ENCODE measurements at regions not wholly inside any gene's neighbourhood (a gene's known extent, or its start where the extent isn't known, plus 50 kb on each side); places are given as distances from the start of the nearest gene placed in this dataset.

GRCh38 chrX:39171686-39172085, 370.4 kb downstream of the MID1IP1 start:
- H3K9me1 ChIP-seq (ENCODE audit: insufficient read depth, low read length): no peaks in the 10 kb centered on the region
- H2BK120ac ChIP-seq (ENCODE audit: low read depth, low read length): no peak overlapping the region
- no peak overlapping the region for H3K9ac ChIP-seq (ENCODE audit: low read depth, low read length)
- BruUV-seq (replicated peaks): no TSS peak
- H3K79me1 ChIP-seq (ENCODE audit: low read depth in 1 of 2, low read length in 2 of 2): no peaks in the 10 kb centered on the region
- dilution Hi-C loops (cut with HindIII; ENCODE audit: low sequenced_read_pairs, unreplicated experiment) (no loop called here), in situ Hi-C loops (cut with MboI; ENCODE audit: low sequenced_read_pairs) (no loop called here), intact Hi-C loops (cut with micrococcal nuclease) (no loop called here)
- no peak overlapping the region for H2AFZ ChIP-seq (replicated peaks; ENCODE audit: low read length, poor library complexity)
- no peaks in the 10 kb centered on the region for H3K36me3 ChIP-seq (ENCODE audit: control insufficient read depth, insufficient read depth, low read length)
- no peak overlapping the region for H3K56ac ChIP-seq (ENCODE audit: extremely low read depth, insufficient read depth, low read length)
- no peak overlapping the region for H4K5ac ChIP-seq (ENCODE audit: low read depth, low read length)
- no peak overlapping the region for H2BK20ac ChIP-seq (ENCODE audit: low read depth, low read length)
- 90% methylated on average over 2 of the region's 3 CpGs; no CpG with 5 or more reads in 1 of the 2 experiments for WGBS, 2 experiments (ENCODE audit: extremely low coverage in 2 of 2, insufficient read length in 1 of 2)
- no peak overlapping the region for H3K4me3 ChIP-seq (ENCODE audit: insufficient read depth, low read depth, low read length)
- H3K18ac ChIP-seq (ENCODE audit: low read depth, low read length): no peak overlapping the region
- no peak overlapping the region for H3K23ac ChIP-seq (ENCODE audit: low read depth, low read length)
- no peak overlapping the region for H4K8ac ChIP-seq (ENCODE audit: low read depth in 2 of 2, low read length in 2 of 2)
- peaks cover 22% of the 10 kb centered on the region for H3K27me3 ChIP-seq (ENCODE audit: control insufficient read depth, insufficient read depth, low read length)
- CTCF ChIA-PET: no interaction called here
- ATAC-seq (ENCODE audit: low read depth) (no peak), DNase-seq (no peak)
- no peak overlapping the region for H2AK5ac ChIP-seq (ENCODE audit: low read depth, low read length)
- H3K14ac ChIP-seq (replicated peaks; ENCODE audit: low read depth, low read length): no peak overlapping the region
- H3K4me2 ChIP-seq (ENCODE audit: low read depth, low read length): no peak overlapping the region
- H3K27ac ChIP-seq (ENCODE audit: insufficient read depth, low read length): no peak overlapping the region
- no peak overlapping the region for H3K4ac ChIP-seq (ENCODE audit: low read depth, low read length)
- no peak for TF ChIP-seq CEBPB (IDR thresholded peaks at IDR 0.05; ENCODE audit: low read depth, low read length)
- no peak for TF ChIP-seq RCOR1 (IDR thresholded peaks at IDR 0.05; ENCODE audit: insufficient replicate concordance, low read length)
- TF ChIP-seq BHLHE40 (IDR thresholded peaks at IDR 0.05; ENCODE audit: low read depth, low read length): no peak
- POLR2A ChIA-PET (ENCODE audit: unreplicated experiment): no interaction called here
- H4K20me1 ChIP-seq (ENCODE audit: insufficient read depth, low read length): no peaks in the 10 kb centered on the region
- H2AK9ac ChIP-seq (replicated peaks; ENCODE audit: low read depth, low read length, poor library complexity): no peak overlapping the region
- H4K91ac ChIP-seq (ENCODE audit: insufficient read depth, low read depth, low read length): no peak overlapping the region
- no peaks in the 10 kb centered on the region for H3K4me1 ChIP-seq (ENCODE audit: control insufficient read depth, insufficient read depth, low read length)
- H3K9me3 ChIP-seq (ENCODE audit: control insufficient read depth, insufficient read depth, low read length): no peaks in the 10 kb centered on the region
- H2BK5ac ChIP-seq (ENCODE audit: low read depth, low read length, poor library complexity, severe bottlenecking): no peak overlapping the region
- H2BK15ac ChIP-seq (ENCODE audit: low read depth, low read length): no peak overlapping the region

Data from IMR-90 (cell line).